ENCODE measurements at regions not wholly inside any gene's neighbourhood (a gene's known extent, or its start where the extent isn't known, plus 50 kb on each side); places are given as distances from the start of the nearest gene placed in this dataset.
"Not testable (repeated sequence)": the region's sequence is repeated elsewhere in the genome, so short reads cannot be mapped to it uniquely, and the experiment has no call there.

GRCh38 chr4:26061248-26061986 is 147.4 kb downstream of the SMIM20 start:
- no peak overlapping the region for H3K4me3 ChIP-seq (ENCODE audit: low read depth in 1 of 3, low read length in 3 of 3)
- TF ChIP-seq SP1 (IDR thresholded peaks at IDR 0.05) (no peak), RAD21 (IDR thresholded peaks at IDR 0.05) (peak in 1 of 2 donors; percentile 39)
- H3K9ac ChIP-seq (ENCODE audit: low read depth in 1 of 2, low read length in 2 of 2): no peak overlapping the region
- DNase-seq (ENCODE audit: low spot score): no peak
- peaks cover 0 to 2% (median 2%) of the 10 kb centered on the region in 4 donors for H3K4me1 ChIP-seq (ENCODE audit: control insufficient read depth in 4 of 4, insufficient read depth in 4 of 4, low read length in 3 of 4)
- 80% methylated on average over 7 of the region's 7 CpGs for WGBS
- H3K27me3 ChIP-seq (ENCODE audit: control insufficient read depth in 4 of 4, insufficient read depth in 4 of 4, low read length in 3 of 4): no peaks in the 10 kb centered on the region
- no peak overlapping the region for H3K27ac ChIP-seq (ENCODE audit: low read depth in 1 of 2, low read length in 2 of 2)
- H3K36me3 ChIP-seq (ENCODE audit: control insufficient read depth in 4 of 4, insufficient read depth in 3 of 4, low read depth in 1 of 4, low read length in 3 of 4): no peaks in the 10 kb centered on the region
- H3K9me3 ChIP-seq (ENCODE audit: control insufficient read depth in 4 of 4, low read length in 3 of 4): no peaks in the 10 kb centered on the region

DNA sequence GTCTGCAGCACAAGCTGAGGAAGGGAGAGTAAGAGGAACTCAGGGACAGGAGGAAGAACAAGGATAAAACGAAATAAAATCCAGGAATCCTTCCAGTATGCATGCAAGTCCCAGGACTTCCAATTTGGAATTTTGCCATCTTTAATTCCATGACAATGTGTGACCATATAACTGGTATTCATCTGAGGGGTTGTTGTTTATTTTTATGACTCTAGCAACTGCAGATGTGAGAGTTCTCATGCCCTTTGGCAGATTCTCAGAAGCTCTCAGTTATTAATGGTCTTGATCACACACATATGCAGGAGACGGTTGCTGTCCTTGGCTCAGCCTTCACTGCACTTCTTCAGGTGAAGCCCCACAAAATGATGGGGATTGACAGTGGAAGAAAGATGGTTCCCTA is 148.2 kb downstream of the SMIM20 start:
- H3K27ac ChIP-seq (ENCODE audit: low read depth in 1 of 2, low read length in 2 of 2): no peak overlapping the region
- no peak for DNase-seq (ENCODE audit: low spot score)
- no peaks in the 10 kb centered on the region for H3K27me3 ChIP-seq (ENCODE audit: control insufficient read depth in 4 of 4, insufficient read depth in 4 of 4, low read length in 3 of 4)
- no peaks in the 10 kb centered on the region for H3K9me3 ChIP-seq (ENCODE audit: control insufficient read depth in 4 of 4, low read length in 3 of 4)
- no peaks in the 10 kb centered on the region for H3K36me3 ChIP-seq (ENCODE audit: control insufficient read depth in 4 of 4, insufficient read depth in 3 of 4, low read depth in 1 of 4, low read length in 3 of 4)
- H3K4me1 ChIP-seq (ENCODE audit: control insufficient read depth in 4 of 4, insufficient read depth in 4 of 4, low read length in 3 of 4): peaks cover 0 to 2% (median 0%) of the 10 kb centered on the region in 4 donors
- no peak overlapping the region for H3K9ac ChIP-seq (ENCODE audit: low read depth in 1 of 2, low read length in 2 of 2)
- TF ChIP-seq, protein P1, sequence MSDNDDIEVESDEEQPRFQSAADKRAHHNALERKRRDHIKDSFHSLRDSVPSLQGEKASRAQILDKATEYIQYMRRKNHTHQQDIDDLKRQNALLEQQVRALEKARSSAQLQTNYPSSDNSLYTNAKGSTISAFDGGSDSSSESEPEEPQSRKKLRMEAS (IDR thresholded peaks at IDR 0.05): no peak
- TF ChIP-seq, protein P2, sequence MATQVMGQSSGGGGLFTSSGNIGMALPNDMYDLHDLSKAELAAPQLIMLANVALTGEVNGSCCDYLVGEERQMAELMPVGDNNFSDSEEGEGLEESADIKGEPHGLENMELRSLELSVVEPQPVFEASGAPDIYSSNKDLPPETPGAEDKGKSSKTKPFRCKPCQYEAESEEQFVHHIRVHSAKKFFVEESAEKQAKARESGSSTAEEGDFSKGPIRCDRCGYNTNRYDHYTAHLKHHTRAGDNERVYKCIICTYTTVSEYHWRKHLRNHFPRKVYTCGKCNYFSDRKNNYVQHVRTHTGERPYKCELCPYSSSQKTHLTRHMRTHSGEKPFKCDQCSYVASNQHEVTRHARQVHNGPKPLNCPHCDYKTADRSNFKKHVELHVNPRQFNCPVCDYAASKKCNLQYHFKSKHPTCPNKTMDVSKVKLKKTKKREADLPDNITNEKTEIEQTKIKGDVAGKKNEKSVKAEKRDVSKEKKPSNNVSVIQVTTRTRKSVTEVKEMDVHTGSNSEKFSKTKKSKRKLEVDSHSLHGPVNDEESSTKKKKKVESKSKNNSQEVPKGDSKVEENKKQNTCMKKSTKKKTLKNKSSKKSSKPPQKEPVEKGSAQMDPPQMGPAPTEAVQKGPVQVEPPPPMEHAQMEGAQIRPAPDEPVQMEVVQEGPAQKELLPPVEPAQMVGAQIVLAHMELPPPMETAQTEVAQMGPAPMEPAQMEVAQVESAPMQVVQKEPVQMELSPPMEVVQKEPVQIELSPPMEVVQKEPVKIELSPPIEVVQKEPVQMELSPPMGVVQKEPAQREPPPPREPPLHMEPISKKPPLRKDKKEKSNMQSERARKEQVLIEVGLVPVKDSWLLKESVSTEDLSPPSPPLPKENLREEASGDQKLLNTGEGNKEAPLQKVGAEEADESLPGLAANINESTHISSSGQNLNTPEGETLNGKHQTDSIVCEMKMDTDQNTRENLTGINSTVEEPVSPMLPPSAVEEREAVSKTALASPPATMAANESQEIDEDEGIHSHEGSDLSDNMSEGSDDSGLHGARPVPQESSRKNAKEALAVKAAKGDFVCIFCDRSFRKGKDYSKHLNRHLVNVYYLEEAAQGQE (IDR thresholded peaks at IDR 0.05): no peak
- TF ChIP-seq FOXA2 (IDR thresholded peaks at IDR 0.05) (no peak), JUND (IDR thresholded peaks at IDR 0.05) (no peak), HNF4G (IDR thresholded peaks at IDR 0.05) (no peak), HNF4A (conservative IDR thresholded peaks at IDR 0.05) (no peak), FOXA1 (IDR thresholded peaks at IDR 0.05) (no peak), RXRA (IDR thresholded peaks at IDR 0.05) (no peak), TAF1 (conservative IDR thresholded peaks at IDR 0.05) (no peak), GABPA (IDR thresholded peaks at IDR 0.05 in 1 of 2, conservative IDR thresholded peaks at IDR 0.05 in 1 of 2) (no peak), RAD21 (IDR thresholded peaks at IDR 0.05) (no peak), YY1 (IDR thresholded peaks at IDR 0.05) (no peak), EGR1 (IDR thresholded peaks at IDR 0.05; ENCODE audit: low read depth in 2 of 2) (no peak)
- TF ChIP-seq, protein P3, sequence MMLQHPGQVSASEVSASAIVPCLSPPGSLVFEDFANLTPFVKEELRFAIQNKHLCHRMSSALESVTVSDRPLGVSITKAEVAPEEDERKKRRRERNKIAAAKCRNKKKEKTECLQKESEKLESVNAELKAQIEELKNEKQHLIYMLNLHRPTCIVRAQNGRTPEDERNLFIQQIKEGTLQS (IDR thresholded peaks at IDR 0.05): no peak
- TF ChIP-seq, protein P4, sequence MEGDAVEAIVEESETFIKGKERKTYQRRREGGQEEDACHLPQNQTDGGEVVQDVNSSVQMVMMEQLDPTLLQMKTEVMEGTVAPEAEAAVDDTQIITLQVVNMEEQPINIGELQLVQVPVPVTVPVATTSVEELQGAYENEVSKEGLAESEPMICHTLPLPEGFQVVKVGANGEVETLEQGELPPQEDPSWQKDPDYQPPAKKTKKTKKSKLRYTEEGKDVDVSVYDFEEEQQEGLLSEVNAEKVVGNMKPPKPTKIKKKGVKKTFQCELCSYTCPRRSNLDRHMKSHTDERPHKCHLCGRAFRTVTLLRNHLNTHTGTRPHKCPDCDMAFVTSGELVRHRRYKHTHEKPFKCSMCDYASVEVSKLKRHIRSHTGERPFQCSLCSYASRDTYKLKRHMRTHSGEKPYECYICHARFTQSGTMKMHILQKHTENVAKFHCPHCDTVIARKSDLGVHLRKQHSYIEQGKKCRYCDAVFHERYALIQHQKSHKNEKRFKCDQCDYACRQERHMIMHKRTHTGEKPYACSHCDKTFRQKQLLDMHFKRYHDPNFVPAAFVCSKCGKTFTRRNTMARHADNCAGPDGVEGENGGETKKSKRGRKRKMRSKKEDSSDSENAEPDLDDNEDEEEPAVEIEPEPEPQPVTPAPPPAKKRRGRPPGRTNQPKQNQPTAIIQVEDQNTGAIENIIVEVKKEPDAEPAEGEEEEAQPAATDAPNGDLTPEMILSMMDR (IDR thresholded peaks at IDR 0.05; ENCODE audit: low read depth, low read length, missing input control): no peak
- TF ChIP-seq, protein P5, sequence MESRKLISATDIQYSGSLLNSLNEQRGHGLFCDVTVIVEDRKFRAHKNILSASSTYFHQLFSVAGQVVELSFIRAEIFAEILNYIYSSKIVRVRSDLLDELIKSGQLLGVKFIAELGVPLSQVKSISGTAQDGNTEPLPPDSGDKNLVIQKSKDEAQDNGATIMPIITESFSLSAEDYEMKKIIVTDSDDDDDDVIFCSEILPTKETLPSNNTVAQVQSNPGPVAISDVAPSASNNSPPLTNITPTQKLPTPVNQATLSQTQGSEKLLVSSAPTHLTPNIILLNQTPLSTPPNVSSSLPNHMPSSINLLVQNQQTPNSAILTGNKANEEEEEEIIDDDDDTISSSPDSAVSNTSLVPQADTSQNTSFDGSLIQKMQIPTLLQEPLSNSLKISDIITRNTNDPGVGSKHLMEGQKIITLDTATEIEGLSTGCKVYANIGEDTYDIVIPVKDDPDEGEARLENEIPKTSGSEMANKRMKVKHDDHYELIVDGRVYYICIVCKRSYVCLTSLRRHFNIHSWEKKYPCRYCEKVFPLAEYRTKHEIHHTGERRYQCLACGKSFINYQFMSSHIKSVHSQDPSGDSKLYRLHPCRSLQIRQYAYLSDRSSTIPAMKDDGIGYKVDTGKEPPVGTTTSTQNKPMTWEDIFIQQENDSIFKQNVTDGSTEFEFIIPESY (IDR thresholded peaks at IDR 0.05): no peak
- H3K4me3 ChIP-seq (ENCODE audit: low read depth in 1 of 3, low read length in 3 of 3): no peak overlapping the region
- 78% methylated on average over 2 of the region's 2 CpGs for WGBS

DNA sequence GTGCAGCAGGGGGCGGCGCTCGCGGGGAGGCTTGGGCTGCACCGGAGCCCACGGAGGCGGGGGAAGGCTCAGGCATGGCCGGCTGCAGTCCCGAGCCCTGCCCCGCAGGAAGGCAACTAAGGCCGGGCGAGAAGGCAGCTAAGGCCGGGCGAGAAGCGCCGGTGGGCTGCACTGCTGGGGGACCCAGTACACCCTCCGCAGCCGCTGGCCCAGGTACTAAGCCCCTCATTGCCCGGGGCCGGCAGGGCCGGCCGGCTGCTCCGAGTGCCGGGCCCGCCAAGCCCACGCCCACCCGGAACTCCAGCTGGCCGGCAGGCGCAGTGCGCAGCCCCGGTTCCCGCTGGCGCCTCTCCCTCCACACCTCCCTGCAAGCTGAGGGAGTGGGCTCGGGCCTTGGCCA is 150.0 kb downstream of the SMIM20 start:
- H3K27ac ChIP-seq (ENCODE audit: low read depth in 1 of 2, low read length in 2 of 2); H3K9ac ChIP-seq (ENCODE audit: low read depth in 1 of 2, low read length in 2 of 2); H3K9me3 ChIP-seq (ENCODE audit: control insufficient read depth in 4 of 4, low read length in 3 of 4); H3K27me3 ChIP-seq (ENCODE audit: control insufficient read depth in 4 of 4, insufficient read depth in 4 of 4, low read length in 3 of 4); H3K36me3 ChIP-seq (ENCODE audit: control insufficient read depth in 4 of 4, insufficient read depth in 3 of 4, low read depth in 1 of 4, low read length in 3 of 4); DNase-seq (ENCODE audit: low spot score); H3K4me3 ChIP-seq (ENCODE audit: low read depth in 1 of 3, low read length in 3 of 3); H3K4me1 ChIP-seq (ENCODE audit: control insufficient read depth in 4 of 4, insufficient read depth in 4 of 4, low read length in 3 of 4): not testable (repeated sequence)
- 94% methylated on average over 34 of the region's 34 CpGs for WGBS

All from liver (tissue), 8 donors.